OCI-LY3 (cell line): ENCODE measurements at regions not wholly inside any gene's neighbourhood (a gene's known extent, or its start where the extent isn't known, plus 50 kb on each side); places are given as distances from the start of the nearest gene placed in this dataset.

Source experiments
- CTCF ChIP-seq: fragments of 200-600, 300-600 bp; sonication (generic); IDR thresholded peaks from 2 replicates; pipeline ENCODE4 v1.5.1; 2014; ENCODE audit warnings: antibody characterized with exemption, low read length, low read depth
- EZH2phosphoT487 ChIP-seq: fragments of 200-600 bp; shearing (Covaris generic); IDR thresholded peaks from 2 replicates; pipeline ENCODE4 v1.6.1; 2018; ENCODE audit warnings: antibody characterized with exemption, mixed run types, low read depth

GRCh38 chr3:25080461-25080860 lies 347.6 kb upstream of the RARB start:
- TF ChIP-seq CTCF (no peak), EZH2phosphoT487 (no peak)
